IMR-90 (cell line): ENCODE measurements at regions not wholly inside any gene's neighbourhood (a gene's known extent, or its start where the extent isn't known, plus 50 kb on each side); places are given as distances from the start of the nearest gene placed in this dataset.

ENCODE experiments used
- ATAC-seq: fragments of 200-7000 bp; cut with Tn5 transposase; 2 replicates; pipeline ENCODE4 v1.9.1; 2020; ENCODE audit warnings: low read depth, mild to moderate bottlenecking, moderate library complexity
- BruUV-seq: library from RNA; stranded (reverse); fragments of 400-500 nt; replicated peaks from 2 replicates; lab custom pipeline; 2021; lab: Mats Ljungman, UMichigan
- CTCF ChIA-PET: fragments of 300-600 bp; formaldehyde crosslinking; extraction: SDS; loops from one replicate; lab custom pipeline; 2021; ENCODE audit warnings: antibody characterized with exemption; lab: Yijun Ruan, JAX
- POLR2A ChIA-PET: fragments of 300-600 bp; sonication (Branson Sonifier 250); formaldehyde crosslinking; loops from one replicate; lab custom pipeline; 2022; ENCODE audit warnings: antibody characterized with exemption; ENCODE audit not compliant: unreplicated experiment; lab: Charles Lee
- DNase-seq: peaks from one replicate; pipeline ENCODE4 v3.0.0; 2013
- H2AFZ ChIP-seq: replicated peaks from 2 replicates; pipeline ENCODE3; 2013; ENCODE audit warnings: low read length, mild to moderate bottlenecking; ENCODE audit not compliant: poor library complexity
- H2AK5ac ChIP-seq: 2 replicates; pipeline ENCODE4 v1.6.1; 2013; ENCODE audit warnings: low read depth, low read length, inconsistent platforms
- H2AK9ac ChIP-seq: replicated peaks from 2 replicates; pipeline ENCODE3; 2013; ENCODE audit warnings: mild to moderate bottlenecking, low read depth, low read length, moderate library complexity; ENCODE audit not compliant: poor library complexity
- H2BK120ac ChIP-seq: 2 replicates; pipeline ENCODE4 v1.6.1; 2013; ENCODE audit warnings: low read depth, low read length, inconsistent platforms
- H2BK15ac ChIP-seq: 3 replicates; pipeline ENCODE4 v1.6.1; 2013; ENCODE audit warnings: low read depth, low read length, inconsistent platforms
- H2BK20ac ChIP-seq: 2 replicates; pipeline ENCODE4 v1.6.1; 2013; ENCODE audit warnings: low read depth, mild to moderate bottlenecking, inconsistent platforms, low read length, moderate library complexity
- H2BK5ac ChIP-seq: 2 replicates; pipeline ENCODE4 v1.6.1; 2013; ENCODE audit warnings: mild to moderate bottlenecking, low read depth, low read length, inconsistent platforms; ENCODE audit not compliant: poor library complexity, severe bottlenecking
- H3K14ac ChIP-seq: replicated peaks from 2 replicates; pipeline ENCODE4 v1.6.1; 2013; ENCODE audit warnings: low read depth, low read length, inconsistent platforms
- H3K18ac ChIP-seq: 2 replicates; pipeline ENCODE4 v1.6.1; 2013; ENCODE audit warnings: low read depth, low read length, control low read depth
- H3K23ac ChIP-seq: 2 replicates; pipeline ENCODE4 v1.6.1; 2013; ENCODE audit warnings: low read depth, low read length, inconsistent platforms
- H3K27ac ChIP-seq: 2 replicates; pipeline ENCODE4 v1.5.1; 2013; ENCODE audit warnings: mild to moderate bottlenecking, control low read depth, low read length; ENCODE audit not compliant: insufficient read depth
- H3K27me3 ChIP-seq: 2 replicates; pipeline ENCODE4 v1.6.1; 2013; ENCODE audit warnings: low read length; ENCODE audit not compliant: control insufficient read depth, insufficient read depth
- H3K36me3 ChIP-seq: 2 replicates; pipeline ENCODE4 v1.6.1; 2013; ENCODE audit warnings: low read length, mixed read lengths; ENCODE audit not compliant: control insufficient read depth, insufficient read depth
- H3K4ac ChIP-seq: 2 replicates; pipeline ENCODE4 v1.6.1; 2013; ENCODE audit warnings: low read depth, low read length, inconsistent platforms
- H3K4me1 ChIP-seq: 2 replicates; pipeline ENCODE4 v1.6.1; 2013; ENCODE audit warnings: low read length, mixed read lengths; ENCODE audit not compliant: control insufficient read depth, insufficient read depth
- H3K4me2 ChIP-seq: 2 replicates; pipeline ENCODE4 v1.6.1; 2013; ENCODE audit warnings: low read depth, mild to moderate bottlenecking, control low read depth, low read length, moderate library complexity
- H3K4me3 ChIP-seq: 2 replicates; pipeline ENCODE4 v1.5.1; 2013; ENCODE audit warnings: low read depth, mild to moderate bottlenecking, control low read depth, low read length, moderate library complexity; ENCODE audit not compliant: insufficient read depth
- H3K56ac ChIP-seq: 2 replicates; pipeline ENCODE4 v1.6.1; 2013; ENCODE audit warnings: low read length, inconsistent platforms; ENCODE audit not compliant: insufficient read depth; ENCODE audit errors: extremely low read depth
- H3K79me1 ChIP-seq, 2 experiments: 2 replicates each; pipeline ENCODE4 v1.6.1; 2013; ENCODE audit warnings: low read length in 2 of 2, inconsistent platforms in 1 of 2, low read depth in 1 of 2
- H3K9ac ChIP-seq: 2 replicates; pipeline ENCODE4 v1.6.1; 2013; ENCODE audit warnings: low read depth, low read length, control low read depth
- H3K9me1 ChIP-seq: 2 replicates; pipeline ENCODE4 v1.6.1; 2013; ENCODE audit warnings: low read length, inconsistent platforms; ENCODE audit not compliant: insufficient read depth
- H3K9me3 ChIP-seq: 2 replicates; pipeline ENCODE4 v1.6.1; 2013; ENCODE audit warnings: low read length; ENCODE audit not compliant: control insufficient read depth, insufficient read depth
- H4K20me1 ChIP-seq: 2 replicates; pipeline ENCODE4 v1.6.1; 2013; ENCODE audit warnings: low read length, inconsistent platforms; ENCODE audit not compliant: insufficient read depth
- H4K5ac ChIP-seq: 2 replicates; pipeline ENCODE4 v1.6.1; 2013; ENCODE audit warnings: mild to moderate bottlenecking, low read depth, low read length, control low read depth
- H4K8ac ChIP-seq, 2 experiments: 2 replicates each; pipeline ENCODE4 v1.6.1; 2013; ENCODE audit warnings: low read depth in 2 of 2, low read length in 2 of 2, control low read depth in 1 of 2, inconsistent platforms in 1 of 2
- H4K91ac ChIP-seq: 2 replicates; pipeline ENCODE4 v1.6.1; 2013; ENCODE audit warnings: low read depth, low read length, inconsistent platforms; ENCODE audit not compliant: insufficient read depth
- CHD1 ChIP-seq: IDR thresholded peaks from 2 replicates; pipeline ENCODE4 v1.6.1; 2012; ENCODE audit warnings: low read depth, low read length, improper control_type of control experiment
- FOS ChIP-seq: fragments of 150-350 bp; IDR thresholded peaks from 2 replicates; pipeline ENCODE4 v1.6.1; 2016; ENCODE audit warnings: low read depth, low read length
- NFE2L2 ChIP-seq: fragments of 150-350 bp; IDR thresholded peaks from 2 replicates; pipeline ENCODE4 v1.6.1; 2016; ENCODE audit warnings: low read depth, mild to moderate bottlenecking, low read length
- POLR2A ChIP-seq: IDR thresholded peaks from 2 replicates; pipeline ENCODE4 v1.6.1; 2012; ENCODE audit warnings: mild to moderate bottlenecking, low read depth, low read length
- RCOR1 ChIP-seq: IDR thresholded peaks from 2 replicates; pipeline ENCODE4 v1.6.1; 2012; ENCODE audit warnings: mild to moderate bottlenecking, low read length, improper control_type of control experiment; ENCODE audit not compliant: insufficient replicate concordance
- dilution Hi-C: fragments of 300-500 bp; cut with HindIII; formaldehyde crosslinking; loops from one replicate; pipeline ENCODE4 v1.14.3; 2018; ENCODE audit warnings: low sequenced_read_pairs; ENCODE audit not compliant: unreplicated experiment
- in situ Hi-C: fragments of 300-500 bp; cut with MboI; formaldehyde crosslinking; loops from 3 replicates; pipeline ENCODE4 v1.14.3; 2019; ENCODE audit warnings: low sequenced_read_pairs, inconsistent platforms, mixed read lengths
- intact Hi-C: fragments of 100-400 bp; cut with micrococcal nuclease; formaldehyde crosslinking; loops from 2 replicates; pipeline ENCODE4 v1.10.0; 2022

DNA sequence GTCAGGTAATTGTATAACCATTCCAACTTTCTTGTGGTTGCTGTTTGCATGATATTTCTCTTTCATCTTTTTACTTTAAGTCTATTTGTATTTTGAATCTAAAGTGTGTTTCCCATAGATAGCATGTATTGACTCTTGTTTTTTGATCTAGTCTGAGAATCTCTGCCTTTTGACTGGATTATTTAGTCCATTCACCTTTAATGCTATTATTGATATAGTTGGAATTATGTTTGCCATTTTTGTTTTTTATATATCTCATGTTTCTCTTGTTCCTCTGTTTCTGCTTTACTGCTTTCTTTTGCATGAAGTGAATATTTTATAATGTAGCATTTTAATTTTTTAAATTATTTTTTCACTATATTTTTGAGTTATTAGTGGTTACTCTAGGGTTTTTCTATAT lies 103.9 kb upstream of the PMCH start:
- Histone ChIP-seq H4K5ac (no peak overlapping the region), H3K9me3 (no peaks in the 10 kb centered on the region), H3K14ac (no peak overlapping the region), H2BK5ac (no peak overlapping the region), H3K79me1 (no peaks in the 10 kb centered on the region), H3K27me3 (no peaks in the 10 kb centered on the region), H3K18ac (no peak overlapping the region), H2AFZ (no peak overlapping the region), H3K23ac (no peak overlapping the region), H2BK15ac (no peak overlapping the region), H3K36me3 (no peaks in the 10 kb centered on the region), H3K27ac (no peak overlapping the region), H2AK5ac (no peak overlapping the region), H2BK20ac (no peak overlapping the region), H3K4me2 (no peak overlapping the region), H4K20me1 (no peaks in the 10 kb centered on the region), H3K56ac (no peak overlapping the region), H3K4ac (no peak overlapping the region), H4K8ac (no peak overlapping the region), H2BK120ac (no peak overlapping the region), H3K9me1 (no peaks in the 10 kb centered on the region), H3K4me3 (no peak overlapping the region), H4K91ac (no peak overlapping the region), H3K4me1 (no peaks in the 10 kb centered on the region), H2AK9ac (no peak overlapping the region), H3K9ac (no peak overlapping the region)
- POLR2A ChIA-PET: no interaction called here
- dilution Hi-C loops (no loop called here), intact Hi-C loops (loop anchor here (2.0 to 5.0 kb wide), 3 partner anchors 179 to 401 kb away; partner anchors contain the start of gene IGF1), in situ Hi-C loops (loop anchor here (25.0 kb wide), 1 partner anchor 186 kb away; the partner anchor contains the start of gene IGF1)
- CTCF ChIA-PET: no interaction called here
- no peak for TF ChIP-seq POLR2A
- TF ChIP-seq RCOR1: no peak
- no peak for TF ChIP-seq NFE2L2
- TF ChIP-seq CHD1: no peak
- no peak for TF ChIP-seq FOS
- no TSS peak for BruUV-seq
- DNase-seq (no peak), ATAC-seq (no peak)
